Ishikawa (cell line): ENCODE measurements at regions not wholly inside any gene's neighbourhood (a gene's known extent, or its start where the extent isn't known, plus 50 kb on each side); places are given as distances from the start of the nearest gene placed in this dataset.

Experiments
- CREB1 ChIP-seq: IDR thresholded peaks from 2 replicates; pipeline ENCODE4 v1.6.1; 2012; ENCODE audit warnings: low read depth
- EGR1 ChIP-seq: IDR thresholded peaks from 2 replicates; pipeline ENCODE4 v1.6.1; 2012
- EP300 ChIP-seq: IDR thresholded peaks from 2 replicates; pipeline ENCODE4 v1.6.1; 2012; ENCODE audit warnings: borderline replicate concordance
- FOXM1 ChIP-seq: IDR thresholded peaks from 2 replicates; pipeline ENCODE4 v1.6.1; 2012; ENCODE audit warnings: low read depth, borderline replicate concordance
- NFIC ChIP-seq: IDR thresholded peaks from 2 replicates; pipeline ENCODE4 v1.6.1; 2012
- TAF1 ChIP-seq: IDR thresholded peaks from 2 replicates; pipeline ENCODE4 v1.6.1; 2012; ENCODE audit warnings: low read depth, mild to moderate bottlenecking
- TEAD4 ChIP-seq: IDR thresholded peaks from 2 replicates; pipeline ENCODE4 v1.6.1; 2012
- YY1 ChIP-seq: IDR thresholded peaks from 2 replicates; pipeline ENCODE4 v1.6.1; 2012; ENCODE audit warnings: low read depth
- ZBTB7A ChIP-seq: IDR thresholded peaks from 2 replicates; pipeline ENCODE4 v1.6.1; 2012; ENCODE audit warnings: low read depth
- TF ChIP-seq, protein P1 (sequence below): IDR thresholded peaks from 2 replicates; pipeline ENCODE4 v1.6.1; 2012
- TF ChIP-seq, protein P2 (sequence below): IDR thresholded peaks from 2 replicates; pipeline ENCODE4 v1.6.1; 2012; ENCODE audit warnings: low read depth, mild to moderate bottlenecking
- TF ChIP-seq, protein P3 (sequence below): IDR thresholded peaks from 2 replicates; pipeline ENCODE4 v1.6.1; 2012

DNA sequence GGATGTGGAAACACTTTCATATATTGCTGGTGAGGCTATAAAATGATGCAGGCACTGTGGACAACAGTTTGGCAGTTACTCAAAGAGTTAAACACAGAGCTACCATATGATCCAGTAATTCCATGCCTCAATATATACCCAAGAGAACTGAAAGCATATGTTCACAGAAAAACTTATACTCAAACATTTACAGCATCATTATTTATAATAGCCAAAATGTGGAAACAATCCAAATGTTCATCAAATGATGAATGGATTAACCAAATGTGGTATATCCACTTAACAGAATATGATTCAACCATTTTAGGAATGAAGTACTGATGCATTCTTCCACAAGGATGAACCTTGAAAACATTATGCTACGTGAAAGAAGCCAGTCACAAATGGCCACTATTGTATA lies 603.8 kb downstream of the IQCM start:
- TF ChIP-seq ZBTB7A: no peak
- no peak for TF ChIP-seq CREB1
- no peak for TF ChIP-seq TAF1
- no peak for TF ChIP-seq TEAD4
- TF ChIP-seq, protein P1, sequence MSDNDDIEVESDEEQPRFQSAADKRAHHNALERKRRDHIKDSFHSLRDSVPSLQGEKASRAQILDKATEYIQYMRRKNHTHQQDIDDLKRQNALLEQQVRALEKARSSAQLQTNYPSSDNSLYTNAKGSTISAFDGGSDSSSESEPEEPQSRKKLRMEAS: no peak
- no peak for TF ChIP-seq YY1
- TF ChIP-seq, protein P2, sequence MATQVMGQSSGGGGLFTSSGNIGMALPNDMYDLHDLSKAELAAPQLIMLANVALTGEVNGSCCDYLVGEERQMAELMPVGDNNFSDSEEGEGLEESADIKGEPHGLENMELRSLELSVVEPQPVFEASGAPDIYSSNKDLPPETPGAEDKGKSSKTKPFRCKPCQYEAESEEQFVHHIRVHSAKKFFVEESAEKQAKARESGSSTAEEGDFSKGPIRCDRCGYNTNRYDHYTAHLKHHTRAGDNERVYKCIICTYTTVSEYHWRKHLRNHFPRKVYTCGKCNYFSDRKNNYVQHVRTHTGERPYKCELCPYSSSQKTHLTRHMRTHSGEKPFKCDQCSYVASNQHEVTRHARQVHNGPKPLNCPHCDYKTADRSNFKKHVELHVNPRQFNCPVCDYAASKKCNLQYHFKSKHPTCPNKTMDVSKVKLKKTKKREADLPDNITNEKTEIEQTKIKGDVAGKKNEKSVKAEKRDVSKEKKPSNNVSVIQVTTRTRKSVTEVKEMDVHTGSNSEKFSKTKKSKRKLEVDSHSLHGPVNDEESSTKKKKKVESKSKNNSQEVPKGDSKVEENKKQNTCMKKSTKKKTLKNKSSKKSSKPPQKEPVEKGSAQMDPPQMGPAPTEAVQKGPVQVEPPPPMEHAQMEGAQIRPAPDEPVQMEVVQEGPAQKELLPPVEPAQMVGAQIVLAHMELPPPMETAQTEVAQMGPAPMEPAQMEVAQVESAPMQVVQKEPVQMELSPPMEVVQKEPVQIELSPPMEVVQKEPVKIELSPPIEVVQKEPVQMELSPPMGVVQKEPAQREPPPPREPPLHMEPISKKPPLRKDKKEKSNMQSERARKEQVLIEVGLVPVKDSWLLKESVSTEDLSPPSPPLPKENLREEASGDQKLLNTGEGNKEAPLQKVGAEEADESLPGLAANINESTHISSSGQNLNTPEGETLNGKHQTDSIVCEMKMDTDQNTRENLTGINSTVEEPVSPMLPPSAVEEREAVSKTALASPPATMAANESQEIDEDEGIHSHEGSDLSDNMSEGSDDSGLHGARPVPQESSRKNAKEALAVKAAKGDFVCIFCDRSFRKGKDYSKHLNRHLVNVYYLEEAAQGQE: no peak
- TF ChIP-seq, protein P3, sequence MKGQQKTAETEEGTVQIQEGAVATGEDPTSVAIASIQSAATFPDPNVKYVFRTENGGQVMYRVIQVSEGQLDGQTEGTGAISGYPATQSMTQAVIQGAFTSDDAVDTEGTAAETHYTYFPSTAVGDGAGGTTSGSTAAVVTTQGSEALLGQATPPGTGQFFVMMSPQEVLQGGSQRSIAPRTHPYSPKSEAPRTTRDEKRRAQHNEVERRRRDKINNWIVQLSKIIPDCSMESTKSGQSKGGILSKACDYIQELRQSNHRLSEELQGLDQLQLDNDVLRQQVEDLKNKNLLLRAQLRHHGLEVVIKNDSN: no peak
- TF ChIP-seq NFIC: no peak
- no peak for TF ChIP-seq FOXM1
- TF ChIP-seq EGR1: no peak
- TF ChIP-seq EP300: no peak
